Transverse colon (tissue), 4 donors: ENCODE measurements at regions not wholly inside any gene's neighbourhood (a gene's known extent, or its start where the extent isn't known, plus 50 kb on each side); places are given as distances from the start of the nearest gene placed in this dataset.

Experiments
- CTCF ChIP-seq, 5 experiments: fragments of 200-600 bp in 3 of 5; fragments of 450-650 bp in 2 of 5; sonication (generic) in 3 of 5; IDR thresholded peaks; 1 replicate in 2 of 5; 2 replicates in 3 of 5; pipeline ENCODE4 v1.5.1; 2016 to 2017; ENCODE audit warnings: antibody characterized with exemption in 5 of 5, inconsistent platforms in 3 of 5, mild to moderate bottlenecking in 2 of 5, moderate library complexity in 1 of 5
- EP300 ChIP-seq: sonication (generic); formaldehyde crosslinking; IDR thresholded peaks from one replicate; pipeline ENCODE4 v1.6.1; 2017; ENCODE audit warnings: antibody characterized with exemption, low read depth
- POLR2A ChIP-seq: fragments of 450-650 bp; IDR thresholded peaks from one replicate; pipeline ENCODE4 v1.6.1; 2016; ENCODE audit warnings: antibody characterized with exemption, mild to moderate bottlenecking, moderate library complexity
- POLR2AphosphoS5 ChIP-seq, 3 donors: sonication (generic); formaldehyde crosslinking; IDR thresholded peaks; one replicate each; pipeline ENCODE4 v1.6.1; 2016; ENCODE audit warnings: antibody characterized with exemption in 3 of 3

GRCh38 chr6:21999012-21999528 lies 297.8 kb downstream of the PRL start:
- TF ChIP-seq CTCF (IDR thresholded peaks at IDR 0.05) (no peak), POLR2A (no peak), POLR2AphosphoS5 (IDR thresholded peaks at IDR 0.05) (no peak), EP300 (no peak)
